ENCODE measurements at regions not wholly inside any gene's neighbourhood (a gene's known extent, or its start where the extent isn't known, plus 50 kb on each side); places are given as distances from the start of the nearest gene placed in this dataset.
"Not testable (repeated sequence)": the region's sequence is repeated elsewhere in the genome, so short reads cannot be mapped to it uniquely, and the experiment has no call there.

DNA sequence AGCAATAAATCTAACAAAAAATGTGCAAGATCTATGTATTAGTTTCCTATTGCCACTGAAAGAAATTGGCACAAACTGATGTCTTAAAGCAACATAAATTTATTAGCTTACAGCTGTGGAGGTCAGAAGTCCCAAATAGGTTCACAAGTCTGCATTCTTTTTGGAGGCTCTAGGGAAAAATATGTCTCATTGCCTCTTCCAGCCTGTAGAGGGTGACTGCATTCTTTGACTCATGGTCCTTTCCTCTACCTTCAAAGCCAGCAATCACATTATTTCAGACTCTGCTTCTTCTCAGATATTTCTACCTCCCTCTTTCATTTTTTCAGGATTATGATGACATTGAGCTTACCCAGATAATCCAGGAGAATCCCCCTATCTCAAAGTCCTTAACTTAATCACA is 1531.1 kb downstream of the KHDRBS2 start:
- ATAC-seq, result no peak
- H3K36me3 Mint-ChIP-seq, result no peaks in the 10 kb centered on the region
- H3K4me3 Mint-ChIP-seq, result no peak overlapping the region
- no peaks in the 10 kb centered on the region for H3K4me1 Mint-ChIP-seq
- H3K9me3 Mint-ChIP-seq, result peaks cover 3% of the 10 kb centered on the region
- no peak overlapping the region for H3K27ac Mint-ChIP-seq
- no peaks in the 10 kb centered on the region for H3K27me3 Mint-ChIP-seq

DNA sequence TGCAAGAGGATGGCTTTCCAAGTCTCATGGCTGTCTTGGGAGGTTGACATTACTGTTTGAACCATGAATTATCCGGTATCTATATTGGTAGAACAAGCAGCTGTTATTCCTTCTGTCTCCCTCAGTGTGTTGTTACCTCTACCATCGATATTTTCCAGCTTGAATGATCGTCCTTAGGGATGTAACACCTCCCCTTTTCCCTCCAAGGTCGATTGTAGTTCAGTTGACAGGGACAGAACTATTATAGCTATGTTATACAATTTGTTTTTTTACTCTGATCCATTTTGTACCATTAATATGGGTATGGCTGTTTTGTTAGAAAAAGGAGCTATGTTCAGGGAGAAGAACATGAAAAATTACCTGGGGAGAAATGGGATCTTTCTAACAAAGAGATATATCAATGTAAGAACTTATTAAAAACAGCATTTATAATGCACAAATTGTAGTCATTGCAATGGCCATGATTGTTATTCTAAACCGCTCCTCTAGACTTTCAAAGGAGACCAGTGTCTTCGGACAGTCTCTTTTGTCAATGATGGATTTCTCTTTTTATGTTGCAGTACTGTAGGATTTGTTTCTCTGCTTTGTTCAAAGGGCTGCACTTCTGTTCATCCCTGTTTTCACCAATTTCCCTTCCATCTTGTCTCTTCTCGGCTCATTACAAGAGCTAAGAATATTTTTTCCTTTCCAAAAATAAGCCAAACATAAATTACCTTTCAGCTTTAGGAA is 1535.5 kb downstream of the KHDRBS2 start:
- H3K4me3 Mint-ChIP-seq, H3K27me3 Mint-ChIP-seq, ATAC-seq: not testable (repeated sequence)

GRCh38 chr6:60747765-60748556 is 1538.1 kb downstream of the KHDRBS2 start:
- not testable (repeated sequence) for H3K9me3 Mint-ChIP-seq, H3K27me3 Mint-ChIP-seq, H3K4me1 Mint-ChIP-seq, H3K27ac Mint-ChIP-seq, ATAC-seq, H3K36me3 Mint-ChIP-seq, H3K4me3 Mint-ChIP-seq

More for the DNA sequence above, 1535.5 kb downstream of the KHDRBS2 start:
- H3K36me3 Mint-ChIP-seq, H3K27ac Mint-ChIP-seq, H3K9me3 Mint-ChIP-seq, H3K4me1 Mint-ChIP-seq: not testable (repeated sequence)

- not testable (repeated sequence) for H3K4me3 Mint-ChIP-seq, H3K27ac Mint-ChIP-seq, H3K9me3 Mint-ChIP-seq, H3K27me3 Mint-ChIP-seq, H3K4me1 Mint-ChIP-seq, H3K36me3 Mint-ChIP-seq
- peak; percentile 64 for ATAC-seq
Measured at GRCh38 chr6:60737764-60738425, 1548.1 kb downstream of the KHDRBS2 start.

DNA sequence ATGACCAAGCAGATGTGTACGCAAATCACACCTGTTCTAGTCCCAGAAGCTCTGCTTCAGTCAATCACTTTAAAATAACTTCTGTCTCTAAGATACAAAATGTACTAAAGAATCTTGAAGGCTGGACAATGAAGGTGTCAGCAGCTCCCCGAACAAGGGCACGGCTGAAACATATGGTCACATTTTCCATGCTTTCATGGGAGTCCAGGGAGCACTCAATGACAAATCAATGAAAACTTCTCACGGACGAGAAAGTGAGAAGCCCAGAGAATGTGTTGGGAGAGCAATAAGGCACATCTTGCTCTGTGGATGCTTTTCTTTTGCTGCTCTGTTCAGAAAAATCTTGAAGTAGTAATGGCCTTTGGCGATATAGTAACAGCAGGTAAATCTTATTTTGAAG is 1548.7 kb downstream of the KHDRBS2 start:
- not testable (repeated sequence) for H3K9me3 Mint-ChIP-seq

DNA sequence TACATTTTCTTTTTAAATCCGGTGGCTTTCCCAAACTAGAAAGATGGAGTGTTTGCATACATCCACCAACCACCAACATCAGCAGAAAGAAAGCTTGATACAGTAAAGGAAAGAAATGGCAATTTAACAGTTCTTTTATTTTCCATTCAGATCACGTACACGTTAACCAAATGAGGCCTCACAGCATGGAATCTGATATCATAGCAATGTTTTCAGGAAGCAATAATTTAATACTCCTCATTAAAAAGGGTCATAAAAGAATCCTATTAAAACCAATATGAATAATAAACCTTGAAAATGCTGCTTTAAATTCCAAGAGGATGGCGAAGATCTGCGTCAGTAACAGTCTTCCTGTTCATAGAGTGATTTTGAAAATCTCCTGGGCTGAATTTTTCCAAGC is 1562.1 kb downstream of the KHDRBS2 start:
- H3K36me3 Mint-ChIP-seq, H3K27ac Mint-ChIP-seq, H3K4me1 Mint-ChIP-seq, H3K4me3 Mint-ChIP-seq, ATAC-seq, H3K27me3 Mint-ChIP-seq: not testable (repeated sequence)
- peaks cover 13% of the 10 kb centered on the region for H3K9me3 Mint-ChIP-seq

More for the DNA sequence above, 1548.7 kb downstream of the KHDRBS2 start:
- not testable (repeated sequence) for H3K27me3 Mint-ChIP-seq, ATAC-seq, H3K4me3 Mint-ChIP-seq, H3K4me1 Mint-ChIP-seq, H3K36me3 Mint-ChIP-seq, H3K27ac Mint-ChIP-seq

GRCh38 chr6:60695232-60695631 is 1590.8 kb downstream of the KHDRBS2 start:
- Mint-ChIP-seq H3K9me3 (no peaks in the 10 kb centered on the region), H3K4me3 (no peak overlapping the region), H3K4me1 (no peaks in the 10 kb centered on the region), H3K36me3 (no peaks in the 10 kb centered on the region), H3K27me3 (no peaks in the 10 kb centered on the region), H3K27ac (no peak overlapping the region)
- ATAC-seq, result no peak

- ATAC-seq, result no peak
- Mint-ChIP-seq H3K36me3 (no peaks in the 10 kb centered on the region), H3K27me3 (no peaks in the 10 kb centered on the region), H3K27ac (no peak overlapping the region), H3K4me1 (no peaks in the 10 kb centered on the region), H3K9me3 (peaks cover 15% of the 10 kb centered on the region), H3K4me3 (no peak overlapping the region)
Measured at GRCh38 chr6:60687085-60687484, 1598.9 kb downstream of the KHDRBS2 start.

GRCh38 chr6:60681806-60682205 is 1604.2 kb downstream of the KHDRBS2 start:
- H3K9me3 Mint-ChIP-seq, result peaks cover 22% of the 10 kb centered on the region
- H3K27ac Mint-ChIP-seq, result no peak overlapping the region

DNA sequence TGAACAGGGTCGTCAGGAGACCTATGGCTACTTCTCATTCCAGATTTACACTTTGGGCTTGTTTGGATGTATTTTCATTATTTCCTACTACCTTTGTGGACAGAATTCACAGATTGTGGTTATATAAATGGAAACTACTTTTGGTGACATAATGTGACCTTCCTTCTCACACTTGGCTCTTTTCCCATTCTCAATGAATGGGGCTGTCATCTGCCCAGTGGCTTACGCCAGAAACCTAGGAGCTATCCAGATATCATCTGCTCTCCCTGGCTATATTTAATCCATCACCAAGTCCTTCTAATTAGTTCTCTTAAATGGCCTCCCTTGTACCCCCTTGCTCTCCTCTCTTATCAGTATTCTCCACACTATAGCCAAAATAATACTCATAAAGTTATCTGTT is 1606.8 kb downstream of the KHDRBS2 start:
- peaks cover 13% of the 10 kb centered on the region for H3K9me3 Mint-ChIP-seq
- H3K36me3 Mint-ChIP-seq, result no peaks in the 10 kb centered on the region
- no peak for ATAC-seq
- no peak overlapping the region for H3K27ac Mint-ChIP-seq
- no peaks in the 10 kb centered on the region for H3K4me1 Mint-ChIP-seq
- no peaks in the 10 kb centered on the region for H3K27me3 Mint-ChIP-seq
- no peak overlapping the region for H3K4me3 Mint-ChIP-seq

More at GRCh38 chr6:60681806-60682205, 1604.2 kb downstream of the KHDRBS2 start:
- H3K36me3 Mint-ChIP-seq, result no peaks in the 10 kb centered on the region
- ATAC-seq, result no peak
- H3K4me3 Mint-ChIP-seq, result no peak overlapping the region
- no peaks in the 10 kb centered on the region for H3K27me3 Mint-ChIP-seq
- H3K4me1 Mint-ChIP-seq, result no peaks in the 10 kb centered on the region

DNA sequence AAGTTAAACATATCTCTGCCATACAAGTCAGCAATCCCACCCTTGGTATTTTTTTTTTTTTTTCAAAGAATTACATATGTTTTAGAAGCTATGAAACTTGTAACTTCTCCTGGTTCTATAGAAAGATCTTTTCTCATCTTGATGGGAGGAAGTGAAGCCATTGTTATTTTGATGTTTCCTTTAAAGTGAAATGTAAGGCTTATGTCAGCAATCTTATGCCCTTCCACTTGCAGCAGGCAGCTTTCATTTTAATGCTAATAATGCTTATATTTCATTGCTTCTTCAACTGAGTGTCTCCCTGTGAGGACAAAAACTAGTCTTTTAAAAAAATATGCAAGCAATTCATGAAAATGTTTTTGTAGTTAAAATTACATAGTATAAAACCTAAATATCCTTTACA is 1614.7 kb downstream of the KHDRBS2 start:
- Mint-ChIP-seq H3K4me3 (no peak overlapping the region), H3K27me3 (no peaks in the 10 kb centered on the region), H3K27ac (no peak overlapping the region), H3K9me3 (peaks cover 3% of the 10 kb centered on the region), H3K4me1 (no peaks in the 10 kb centered on the region), H3K36me3 (no peaks in the 10 kb centered on the region)
- ATAC-seq, result no peak

DNA sequence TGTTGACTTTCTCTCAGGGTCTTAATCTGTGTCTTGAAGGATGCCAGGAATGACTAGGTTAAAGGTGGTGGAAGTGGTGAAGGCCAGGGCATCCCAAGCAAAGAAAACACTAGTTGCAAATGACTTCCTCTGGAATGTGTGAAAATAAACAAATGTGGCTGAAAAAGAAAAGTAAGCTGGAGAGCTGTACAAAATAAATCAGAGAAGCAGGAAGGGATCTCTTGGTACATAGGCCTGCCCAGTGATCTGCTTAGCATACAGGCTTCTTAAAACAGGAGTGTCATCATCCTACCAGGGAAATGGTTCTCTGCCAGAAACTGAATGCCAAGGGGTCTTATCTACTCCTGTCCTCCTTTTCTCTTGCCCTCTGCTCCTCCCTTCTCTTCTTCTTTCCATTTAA is 1616.0 kb downstream of the KHDRBS2 start:
- H3K27me3 Mint-ChIP-seq, result no peaks in the 10 kb centered on the region
- no peak overlapping the region for H3K27ac Mint-ChIP-seq
- ATAC-seq, result no peak
- peaks cover 7% of the 10 kb centered on the region for H3K9me3 Mint-ChIP-seq
- H3K4me1 Mint-ChIP-seq, result no peaks in the 10 kb centered on the region
- H3K36me3 Mint-ChIP-seq, result no peaks in the 10 kb centered on the region
- no peak overlapping the region for H3K4me3 Mint-ChIP-seq

- no peak for ATAC-seq
- H3K36me3 Mint-ChIP-seq, result no peaks in the 10 kb centered on the region
- H3K9me3 Mint-ChIP-seq, result peaks cover 7% of the 10 kb centered on the region
- H3K27ac Mint-ChIP-seq, result no peak overlapping the region
- no peaks in the 10 kb centered on the region for H3K27me3 Mint-ChIP-seq
- no peak overlapping the region for H3K4me3 Mint-ChIP-seq
- H3K4me1 Mint-ChIP-seq, result no peaks in the 10 kb centered on the region
Measured at GRCh38 chr6:60668428-60668827, 1617.6 kb downstream of the KHDRBS2 start.

- H3K9me3 Mint-ChIP-seq, result peaks cover 23% of the 10 kb centered on the region
- not testable (repeated sequence) for H3K36me3 Mint-ChIP-seq, ATAC-seq, H3K27ac Mint-ChIP-seq, H3K4me1 Mint-ChIP-seq, H3K4me3 Mint-ChIP-seq, H3K27me3 Mint-ChIP-seq
Measured at GRCh38 chr6:60663199-60663598, 1622.8 kb downstream of the KHDRBS2 start.

GRCh38 chr6:60643870-60644269 is 1642.2 kb downstream of the KHDRBS2 start:
- H3K4me1 Mint-ChIP-seq, result no peaks in the 10 kb centered on the region
- no peak overlapping the region for H3K4me3 Mint-ChIP-seq
- no peaks in the 10 kb centered on the region for H3K36me3 Mint-ChIP-seq
- H3K27ac Mint-ChIP-seq, result no peak overlapping the region
- no peaks in the 10 kb centered on the region for H3K27me3 Mint-ChIP-seq
- no peak for ATAC-seq
- peaks cover 12% of the 10 kb centered on the region for H3K9me3 Mint-ChIP-seq

DNA sequence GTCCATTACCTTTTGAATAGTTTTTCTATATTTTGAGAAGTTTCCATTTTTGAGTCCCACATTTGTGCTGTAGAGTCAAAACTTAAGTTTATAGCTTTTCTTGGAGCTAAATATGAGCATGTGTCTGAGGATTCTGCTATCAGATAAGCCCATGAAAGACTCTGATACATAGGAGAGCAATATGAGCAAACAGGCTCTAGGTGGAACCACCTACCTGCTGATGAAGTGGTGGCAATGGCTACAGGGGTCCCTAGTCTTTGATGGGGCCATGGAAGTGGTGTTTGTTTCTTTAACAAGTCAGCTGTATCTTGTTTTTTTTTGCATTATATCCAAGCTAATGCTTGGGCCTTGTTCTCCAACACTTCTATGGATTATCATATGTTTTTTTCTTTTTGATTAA is 1646.8 kb downstream of the KHDRBS2 start:
- H3K4me3 Mint-ChIP-seq, H3K36me3 Mint-ChIP-seq, H3K27me3 Mint-ChIP-seq, H3K4me1 Mint-ChIP-seq, H3K27ac Mint-ChIP-seq, ATAC-seq: not testable (repeated sequence)
- H3K9me3 Mint-ChIP-seq, result peaks cover 12% of the 10 kb centered on the region
